Keratinocyte (primary cell): ENCODE measurements at regions not wholly inside any gene's neighbourhood (a gene's known extent, or its start where the extent isn't known, plus 50 kb on each side); places are given as distances from the start of the nearest gene placed in this dataset.

Experiments
- DNase-seq: peaks from one replicate; pipeline ENCODE4 v3.0.0-alpha.2; 2011; ENCODE audit warnings: low read depth, missing footprints, low spot score
- FAIRE-seq: peaks from 2 replicates; lab custom pipeline; 2011; peaks lifted over from hg19 to GRCh38; lab: Jason Lieb, UNC
- H2AFZ ChIP-seq: 2 replicates; pipeline ENCODE4 v1.6.0; 2012; ENCODE audit warnings: low read length, control low read depth, inconsistent platforms; ENCODE audit not compliant: control insufficient read depth
- H3K27ac ChIP-seq: 2 replicates; pipeline ENCODE4 v1.5.1; 2011; ENCODE audit warnings: low read length; ENCODE audit not compliant: control insufficient read depth, insufficient read depth
- H3K27me3 ChIP-seq: 3 replicates; pipeline ENCODE4 v1.6.0; 2011; ENCODE audit warnings: low read length; ENCODE audit not compliant: control insufficient read depth, insufficient read depth; ENCODE audit errors: extremely low read depth
- H3K36me3 ChIP-seq, 2 experiments: 2 replicates in 1 of 2; 3 replicates in 1 of 2; pipeline ENCODE4 v1.5.1; 2011; ENCODE audit warnings: low read length in 2 of 2, mild to moderate bottlenecking in 1 of 2; ENCODE audit not compliant: control insufficient read depth in 2 of 2, insufficient read depth in 2 of 2; ENCODE audit errors: extremely low read depth in 1 of 2
- H3K4me1 ChIP-seq: 3 replicates; pipeline ENCODE4 v1.5.1; 2011; ENCODE audit warnings: low read length; ENCODE audit not compliant: control insufficient read depth, insufficient read depth; ENCODE audit errors: extremely low read depth
- H3K4me2 ChIP-seq: 3 replicates; pipeline ENCODE4 v1.6.0; 2011; ENCODE audit warnings: low read depth, low read length; ENCODE audit not compliant: control insufficient read depth, insufficient read depth; ENCODE audit errors: extremely low read depth
- H3K4me3 ChIP-seq, 3 experiments: fragments of 200-600 bp in 1 of 3; sonication (generic) in 1 of 3; 2 replicates in 2 of 3; 3 replicates in 1 of 3; pipeline ENCODE4 v1.5.1; 2011 to 2016; ENCODE audit warnings: low read length in 3 of 3, mild to moderate bottlenecking in 3 of 3, control low read depth in 2 of 3, inconsistent platforms in 1 of 3, low read depth in 1 of 3, mixed read lengths in 1 of 3, mixed run types in 1 of 3, moderate library complexity in 1 of 3; ENCODE audit not compliant: control insufficient read depth in 2 of 3, insufficient read depth in 2 of 3; ENCODE audit errors: extremely low read depth in 1 of 3
- H3K79me2 ChIP-seq: 2 replicates; pipeline ENCODE4 v1.6.0; 2012; ENCODE audit warnings: low read length; ENCODE audit not compliant: control insufficient read depth, insufficient read depth
- H3K9ac ChIP-seq: 3 replicates; pipeline ENCODE4 v1.6.0; 2011; ENCODE audit warnings: low read length; ENCODE audit not compliant: control insufficient read depth, insufficient read depth; ENCODE audit errors: extremely low read depth
- H3K9me1 ChIP-seq: 3 replicates; pipeline ENCODE4 v1.6.0; 2011; ENCODE audit warnings: low read length; ENCODE audit not compliant: control insufficient read depth, insufficient read depth; ENCODE audit errors: extremely low read depth
- H3K9me3 ChIP-seq: 2 replicates; pipeline ENCODE4 v1.5.1; 2012; ENCODE audit warnings: low read depth, low read length; ENCODE audit not compliant: control insufficient read depth
- H4K20me1 ChIP-seq: 3 replicates; pipeline ENCODE4 v1.6.0; 2011; ENCODE audit warnings: low read length; ENCODE audit not compliant: control insufficient read depth, insufficient read depth; ENCODE audit errors: extremely low read depth
- EZH2 ChIP-seq: IDR thresholded peaks from one replicate; pipeline ENCODE4 v1.6.1; 2012; ENCODE audit warnings: inconsistent platforms, mild to moderate bottlenecking, low read length, moderate library complexity
- dilution Hi-C: fragments of 300-500 bp; cut with MboI; formaldehyde crosslinking; loops from one replicate; pipeline ENCODE4 v1.7.0; 2020; ENCODE audit warnings: low sequenced_read_pairs; ENCODE audit not compliant: extremely low pct_ligation_motif_present
- TF ChIP-seq, protein P1 (sequence below), 3 experiments: IDR thresholded peaks in 1 of 3; conservative IDR thresholded peaks in 1 of 3; optimal IDR thresholded peaks in 1 of 3; 2 replicates in 2 of 3; 3 replicates in 1 of 3; pipeline versions ENCODE3 to v1.5.1; 2011; ENCODE audit warnings: low read length in 3 of 3, mild to moderate bottlenecking in 3 of 3, moderate library complexity in 2 of 3, control low read depth in 1 of 3, inconsistent platforms in 1 of 3; ENCODE audit not compliant: insufficient read depth in 2 of 3; ENCODE audit errors: extremely low read depth in 1 of 3

DNA sequence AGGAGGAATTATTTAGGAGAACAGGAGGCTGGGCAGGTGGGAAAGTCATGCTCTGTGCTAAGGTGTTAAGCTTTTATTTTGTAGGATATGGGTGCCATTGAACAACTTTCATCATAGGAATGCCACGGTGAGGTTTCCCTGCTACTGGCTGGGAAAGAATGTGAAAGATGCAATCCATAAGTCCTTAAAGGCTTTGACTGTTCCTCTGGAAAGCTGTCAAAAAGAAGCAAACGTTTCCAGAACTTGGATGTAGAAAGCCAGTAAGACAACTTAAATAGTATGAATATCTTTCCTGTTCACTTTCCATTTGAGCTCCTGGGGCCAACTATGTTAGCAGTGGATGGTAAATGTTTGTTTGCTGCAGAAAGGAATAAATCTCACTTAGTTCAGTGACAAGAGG, 574.4 kb downstream of the RNF144B start:
- no peak overlapping the region for H3K4me3 ChIP-seq
- H3K27me3 ChIP-seq = no peaks in the 10 kb centered on the region
- dilution Hi-C loops = no loop called here
- H3K9me1 ChIP-seq = no peaks in the 10 kb centered on the region
- no peaks in the 10 kb centered on the region for H4K20me1 ChIP-seq
- H2AFZ ChIP-seq = no peak overlapping the region
- no peak for DNase-seq
- FAIRE-seq = no peak
- H3K79me2 ChIP-seq = no peaks in the 10 kb centered on the region
- no peaks in the 10 kb centered on the region for H3K9me3 ChIP-seq
- no peaks in the 10 kb centered on the region for H3K4me1 ChIP-seq
- H3K36me3 ChIP-seq = no peaks in the 10 kb centered on the region
- H3K27ac ChIP-seq = no peak overlapping the region
- no peak overlapping the region for H3K4me2 ChIP-seq
- no peak overlapping the region for H3K9ac ChIP-seq
- TF ChIP-seq EZH2 = no peak
- TF ChIP-seq, protein P1, sequence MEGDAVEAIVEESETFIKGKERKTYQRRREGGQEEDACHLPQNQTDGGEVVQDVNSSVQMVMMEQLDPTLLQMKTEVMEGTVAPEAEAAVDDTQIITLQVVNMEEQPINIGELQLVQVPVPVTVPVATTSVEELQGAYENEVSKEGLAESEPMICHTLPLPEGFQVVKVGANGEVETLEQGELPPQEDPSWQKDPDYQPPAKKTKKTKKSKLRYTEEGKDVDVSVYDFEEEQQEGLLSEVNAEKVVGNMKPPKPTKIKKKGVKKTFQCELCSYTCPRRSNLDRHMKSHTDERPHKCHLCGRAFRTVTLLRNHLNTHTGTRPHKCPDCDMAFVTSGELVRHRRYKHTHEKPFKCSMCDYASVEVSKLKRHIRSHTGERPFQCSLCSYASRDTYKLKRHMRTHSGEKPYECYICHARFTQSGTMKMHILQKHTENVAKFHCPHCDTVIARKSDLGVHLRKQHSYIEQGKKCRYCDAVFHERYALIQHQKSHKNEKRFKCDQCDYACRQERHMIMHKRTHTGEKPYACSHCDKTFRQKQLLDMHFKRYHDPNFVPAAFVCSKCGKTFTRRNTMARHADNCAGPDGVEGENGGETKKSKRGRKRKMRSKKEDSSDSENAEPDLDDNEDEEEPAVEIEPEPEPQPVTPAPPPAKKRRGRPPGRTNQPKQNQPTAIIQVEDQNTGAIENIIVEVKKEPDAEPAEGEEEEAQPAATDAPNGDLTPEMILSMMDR (optimal IDR thresholded peaks at IDR 0.05 in 1 of 3, IDR thresholded peaks at IDR 0.05 in 1 of 3, conservative IDR thresholded peaks at IDR 0.05 in 1 of 3; ENCODE audit: extremely low read depth in 1 of 3, insufficient read depth in 2 of 3, low read length in 3 of 3) = no peak

DNA sequence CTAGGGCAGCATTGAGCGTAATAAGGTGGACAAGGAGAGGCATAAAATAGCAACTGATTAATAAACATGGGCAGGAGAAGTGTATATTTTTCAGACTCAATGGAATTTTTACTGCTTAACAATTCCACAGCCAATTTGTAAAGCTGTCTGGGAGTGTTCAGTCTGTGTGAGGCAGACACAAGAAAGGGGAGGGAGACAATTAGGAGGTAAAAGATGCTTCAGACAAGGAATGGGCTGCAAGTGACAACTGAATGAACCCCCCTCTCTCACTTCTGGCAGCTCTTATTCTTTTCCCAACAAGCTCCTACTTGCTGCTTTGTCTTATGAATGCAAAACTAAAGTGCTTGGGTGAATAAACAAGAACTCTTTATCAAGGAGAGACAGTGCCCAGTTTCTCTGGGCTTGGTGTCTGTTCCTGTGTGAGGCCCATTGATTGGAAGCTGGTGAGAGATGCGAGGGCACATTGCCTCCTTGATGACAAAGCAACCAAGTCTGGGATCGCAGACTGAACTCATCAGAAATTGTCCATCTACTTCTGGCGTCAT, 575.3 kb downstream of the RNF144B start:
- TF ChIP-seq, protein P1 (optimal IDR thresholded peaks at IDR 0.05 in 1 of 3, IDR thresholded peaks at IDR 0.05 in 1 of 3, conservative IDR thresholded peaks at IDR 0.05 in 1 of 3; ENCODE audit: extremely low read depth in 1 of 3, insufficient read depth in 2 of 3, low read length in 3 of 3) = no peak
- TF ChIP-seq EZH2 = no peak
- FAIRE-seq (no peak), DNase-seq (no peak)
- H4K20me1 ChIP-seq = no peaks in the 10 kb centered on the region
- no peaks in the 10 kb centered on the region for H3K79me2 ChIP-seq
- H3K4me3 ChIP-seq = no peak overlapping the region
- dilution Hi-C loops = no loop called here
- no peaks in the 10 kb centered on the region for H3K9me3 ChIP-seq
- no peak overlapping the region for H3K9ac ChIP-seq
- H3K27me3 ChIP-seq = no peaks in the 10 kb centered on the region
- no peak overlapping the region for H2AFZ ChIP-seq
- H3K9me1 ChIP-seq = no peaks in the 10 kb centered on the region
- no peak overlapping the region for H3K27ac ChIP-seq
- no peaks in the 10 kb centered on the region for H3K4me1 ChIP-seq
- H3K4me2 ChIP-seq = no peak overlapping the region
- no peaks in the 10 kb centered on the region for H3K36me3 ChIP-seq
